Psoas muscle (tissue), 7 donors: ENCODE measurements at regions not wholly inside any gene's neighbourhood (a gene's known extent, or its start where the extent isn't known, plus 50 kb on each side); places are given as distances from the start of the nearest gene placed in this dataset.

Experiments
- ATAC-seq, 4 donors: fragments of 200-7000 bp; cut with Tn5 transposase; one replicate each; pipeline ENCODE4 v1.9.1; 2020; ENCODE audit warnings: moderate library complexity in 3 of 4, mild to moderate bottlenecking in 2 of 4
- DNase-seq, 2 donors: peaks; one replicate each; pipeline ENCODE4 v3.0.0-alpha.2; 2020
- H3K27ac ChIP-seq: fragments of 200-600 bp; one replicate; pipeline ENCODE4 v1.8.0; 2022
- H3K27me3 ChIP-seq, 3 donors: fragments of 200-600 bp in 1 of 3; one replicate each; pipeline versions ENCODE4 v1.6.1 to v1.8.0; 2013 to 2022; ENCODE audit warnings: low read length in 2 of 3, mild to moderate bottlenecking in 2 of 3, moderate library complexity in 1 of 3; ENCODE audit not compliant: insufficient read depth in 3 of 3
- H3K36me3 ChIP-seq, 2 donors: fragments of 200-600 bp in 1 of 2; one replicate each; pipeline versions ENCODE4 v1.6.1 to v1.8.0; 2013 to 2022; ENCODE audit warnings: low read depth in 1 of 2, mild to moderate bottlenecking in 1 of 2, moderate library complexity in 1 of 2; ENCODE audit not compliant: insufficient read depth in 1 of 2
- H3K4me1 ChIP-seq: fragments of 200-600 bp; one replicate; pipeline ENCODE4 v1.8.0; 2022
- H3K4me3 ChIP-seq: fragments of 200-600 bp; one replicate; pipeline ENCODE4 v1.8.0; 2022; ENCODE audit warnings: mild to moderate bottlenecking
- H3K9me3 ChIP-seq: fragments of 200-600 bp; one replicate; pipeline ENCODE4 v1.8.0; 2022
- CTCF ChIP-seq: fragments of 200-600 bp; IDR thresholded peaks from one replicate; pipeline ENCODE4 v1.8.0; 2022; ENCODE audit warnings: antibody characterized with exemption
- WGBS, 3 donors: extraction: QIAGEN DNeasy Blood & Tissue Kit; methylation state at CpG; one replicate each; pipeline versions ENCODE4 v1.1.6 to v1.1.7; 2013; 5-methylcytosine and 5-hydroxymethylcytosine counted together
- intact Hi-C, 2 donors: fragments of 100-400 bp; cut with DNase I; formaldehyde crosslinking; loops; one replicate each; pipeline versions ENCODE4 v1.11.0 to v1.14.2; 2022
- donor health status: healthy with polysubstance abuse.
- donor health status: DM: no; HTN: no; CAD: no; lungs with moderate emphysema.
- donor health status: Bipolar disorder and iron deficiency.
- donor health status: healthy.
- donor health status: DM: yes; HTN: yes; CAD: no.
- donor health status: DM: no; HTN: no; CAD: no.
- donor health status: DM: yes; HTN: yes; CAD: no.

DNA sequence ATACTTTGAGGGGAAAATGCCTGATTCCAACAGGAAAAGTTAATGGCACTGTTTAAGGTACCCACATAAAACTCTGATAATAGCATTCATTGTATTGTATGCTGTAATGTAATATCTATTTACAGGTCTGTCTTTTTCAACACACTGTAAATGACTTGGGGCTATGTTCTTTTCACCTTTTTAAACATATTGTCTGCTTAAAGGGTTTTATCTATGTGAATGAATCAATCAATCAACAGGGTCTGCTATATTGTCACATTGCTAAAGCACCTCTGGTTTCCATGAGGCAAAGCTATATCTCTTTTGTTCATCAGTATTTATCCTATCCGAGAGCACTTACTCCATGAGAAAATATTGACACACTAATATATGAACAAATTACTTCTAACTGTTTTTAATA lies 288.0 kb downstream of the SLC6A15 start:
- DNase-seq (no peak), ATAC-seq (no peak)
- TF ChIP-seq CTCF: no peak
- no peaks in the 10 kb centered on the region for H3K36me3 ChIP-seq
- no peaks in the 10 kb centered on the region for H3K9me3 ChIP-seq
- 88 to 94% (median 90%) methylated on average over 1 of the region's 1 CpG for WGBS, 3 donors
- H3K4me1 ChIP-seq: no peaks in the 10 kb centered on the region
- H3K4me3 ChIP-seq: no peak overlapping the region
- H3K27me3 ChIP-seq: no peaks in the 10 kb centered on the region
- intact Hi-C loops: no loop called here
- H3K27ac ChIP-seq: no peak overlapping the region

GRCh38 chr12:84619053-84619571 lies 293.5 kb downstream of the SLC6A15 start:
- no peaks in the 10 kb centered on the region for H3K36me3 ChIP-seq
- H3K4me3 ChIP-seq: no peak overlapping the region
- DNase-seq: no peak
- TF ChIP-seq CTCF: no peak
- no peaks in the 10 kb centered on the region for H3K27me3 ChIP-seq
- H3K9me3 ChIP-seq: no peaks in the 10 kb centered on the region
- no peak for ATAC-seq
- intact Hi-C loops: no loop called here
- H3K4me1 ChIP-seq: no peaks in the 10 kb centered on the region
- 71 to 75% (median 74%) methylated on average over 5 of the region's 5 CpGs for WGBS, 3 donors
- no peak overlapping the region for H3K27ac ChIP-seq

GRCh38 chr12:84607170-84607819 lies 305.3 kb downstream of the SLC6A15 start:
- H3K9me3 ChIP-seq: no peaks in the 10 kb centered on the region
- H3K4me3 ChIP-seq: no peak overlapping the region
- intact Hi-C loops: no loop called here
- no peak for TF ChIP-seq CTCF
- no peaks in the 10 kb centered on the region for H3K36me3 ChIP-seq
- no peaks in the 10 kb centered on the region for H3K4me1 ChIP-seq
- ATAC-seq: no peak
- DNase-seq: no peak
- H3K27me3 ChIP-seq: no peaks in the 10 kb centered on the region
- WGBS, 3 donors: 77 to 95% (median 90%) methylated on average over 1 of the region's 1 CpG
- H3K27ac ChIP-seq: no peak overlapping the region

DNA sequence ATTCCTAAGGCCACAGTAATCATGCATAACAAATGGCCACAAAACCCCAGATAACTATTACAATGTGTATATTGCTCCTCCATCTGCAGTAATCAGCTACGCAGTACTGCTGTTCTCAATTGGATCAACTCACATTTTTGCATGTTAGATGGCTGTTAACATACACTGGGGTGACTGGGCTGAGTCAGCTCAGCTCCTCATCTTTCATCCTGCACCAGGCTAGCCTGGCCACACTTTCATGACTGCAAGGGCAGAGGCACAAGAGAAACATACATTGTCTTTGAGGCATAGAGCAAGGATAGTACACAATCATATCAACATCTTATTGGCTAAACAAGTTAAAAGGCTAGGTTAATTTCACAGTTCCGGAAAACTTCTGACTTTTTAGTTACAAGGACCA lies 306.6 kb downstream of the SLC6A15 start:
- no peaks in the 10 kb centered on the region for H3K36me3 ChIP-seq
- no peak overlapping the region for H3K27ac ChIP-seq
- intact Hi-C loops: no loop called here
- TF ChIP-seq CTCF: no peak
- no peaks in the 10 kb centered on the region for H3K27me3 ChIP-seq
- no peaks in the 10 kb centered on the region for H3K4me1 ChIP-seq
- ATAC-seq (no peak), DNase-seq (no peak)
- 72 to 84% (median 79%) methylated on average over 2 of the region's 2 CpGs for WGBS, 3 donors
- no peak overlapping the region for H3K4me3 ChIP-seq
- no peaks in the 10 kb centered on the region for H3K9me3 ChIP-seq

GRCh38 chr12:84604551-84604950 lies 308.0 kb downstream of the SLC6A15 start:
- ATAC-seq (no peak), DNase-seq (no peak)
- no peaks in the 10 kb centered on the region for H3K27me3 ChIP-seq
- no peaks in the 10 kb centered on the region for H3K9me3 ChIP-seq
- no peak overlapping the region for H3K4me3 ChIP-seq
- TF ChIP-seq CTCF: no peak
- H3K4me1 ChIP-seq: no peaks in the 10 kb centered on the region
- no peak overlapping the region for H3K27ac ChIP-seq
- intact Hi-C loops: no loop called here
- no peaks in the 10 kb centered on the region for H3K36me3 ChIP-seq
